ENCODE measurements at regions not wholly inside any gene's neighbourhood (a gene's known extent, or its start where the extent isn't known, plus 50 kb on each side); places are given as distances from the start of the nearest gene placed in this dataset.

DNA sequence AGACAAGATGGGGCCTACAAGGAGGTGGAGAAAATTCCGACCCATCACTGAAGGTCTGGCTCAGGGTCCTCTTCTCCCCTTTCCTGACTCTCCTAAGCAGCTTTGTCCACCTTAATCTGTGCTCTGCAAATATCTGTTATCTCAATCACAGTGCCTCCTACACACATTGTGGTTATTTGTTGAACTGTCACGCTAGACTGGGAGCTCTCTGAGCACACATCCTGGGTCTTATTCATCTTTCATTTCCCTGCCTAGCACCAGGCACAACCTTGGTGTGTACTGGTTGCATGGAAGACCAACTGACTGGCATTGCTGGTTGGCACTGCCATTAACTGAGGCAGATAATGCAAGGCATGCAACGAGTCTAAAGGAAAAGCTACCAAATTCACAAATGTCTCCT, 122.9 kb upstream of the ST6GAL2 start:
- TF ChIP-seq GATA2 (IDR thresholded peaks at IDR 0.05; ENCODE audit: low read depth, low read length) = no peak
- TF ChIP-seq GATA3 (IDR thresholded peaks at IDR 0.05; ENCODE audit: low read depth, low read length) = no peak

All from SH-SY5Y (cell line).